MG63 (cell line): ENCODE measurements at regions not wholly inside any gene's neighbourhood (a gene's known extent, or its start where the extent isn't known, plus 50 kb on each side); places are given as distances from the start of the nearest gene placed in this dataset.

Experiments used
- DNase-seq: peaks from one replicate; pipeline ENCODE4 v3.0.0-alpha.2; 2020
- H3K27me3 ChIP-seq: fragments of 250-450 bp; sonication (Bioruptor Pico); 2 replicates; pipeline ENCODE4 v1.5.1; 2020; ENCODE audit warnings: mild to moderate bottlenecking, moderate library complexity
- H3K36me3 ChIP-seq: fragments of 250-450 bp; sonication (Bioruptor Pico); 2 replicates; pipeline ENCODE4 v1.5.1; 2020; ENCODE audit warnings: mild to moderate bottlenecking, moderate library complexity
- H3K4me3 ChIP-seq: fragments of 250-450 bp; sonication (Bioruptor Pico); 2 replicates; pipeline ENCODE4 v1.5.1; 2020; ENCODE audit warnings: mild to moderate bottlenecking, moderate library complexity
- H3K9me3 ChIP-seq: fragments of 250-450 bp; sonication (Bioruptor Pico); 2 replicates; pipeline ENCODE4 v1.5.1; 2020; ENCODE audit warnings: mild to moderate bottlenecking, moderate library complexity

DNA sequence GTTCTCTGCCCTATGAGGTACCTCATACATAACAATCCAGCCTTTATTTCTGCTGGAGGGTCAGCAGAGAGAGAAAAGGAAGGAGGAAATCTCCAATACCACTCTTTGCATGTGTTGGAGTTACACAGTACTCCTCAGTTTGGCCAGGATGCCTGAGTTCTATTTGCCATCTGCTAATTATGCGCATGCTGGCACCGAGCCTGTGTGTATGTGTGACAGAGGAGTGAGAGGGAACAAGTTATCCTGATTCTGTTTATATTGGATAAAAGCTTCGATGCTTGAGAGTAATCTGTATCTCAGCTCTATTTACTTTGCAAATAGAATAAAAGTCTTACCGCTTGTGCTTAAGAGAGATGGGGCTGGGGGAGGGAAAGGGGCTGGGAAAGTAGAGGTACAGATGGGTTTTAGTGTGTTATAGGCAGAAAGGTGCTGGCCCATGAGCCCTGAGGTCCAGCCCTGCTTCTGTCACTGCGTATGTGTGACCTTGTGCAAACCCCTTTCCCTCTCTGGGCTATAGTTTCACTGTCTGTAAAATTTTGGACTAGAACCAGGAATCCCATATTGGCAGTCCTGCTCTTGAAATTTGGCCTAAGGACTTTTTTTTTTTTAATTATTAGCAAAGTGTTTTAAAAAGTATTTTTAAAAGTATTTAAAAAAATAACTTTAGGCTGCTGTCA, 54.5 kb upstream of the PLXNA2 start:
- DNase-seq = peak; percentile 8
- no peaks in the 10 kb centered on the region for H3K9me3 ChIP-seq
- H3K27me3 ChIP-seq = peaks cover 17% of the 10 kb centered on the region

GRCh38 chr1:208300084-208300770, 56.0 kb upstream of the PLXNA2 start:
- H3K9me3 ChIP-seq = no peaks in the 10 kb centered on the region
- no peaks in the 10 kb centered on the region for H3K36me3 ChIP-seq
- peaks cover 10% of the 10 kb centered on the region for H3K27me3 ChIP-seq
- H3K4me3 ChIP-seq = no peak overlapping the region
- DNase-seq = no peak

More for the DNA sequence above, 54.5 kb upstream of the PLXNA2 start:
- no peak overlapping the region for H3K4me3 ChIP-seq
- H3K36me3 ChIP-seq = no peaks in the 10 kb centered on the region

DNA sequence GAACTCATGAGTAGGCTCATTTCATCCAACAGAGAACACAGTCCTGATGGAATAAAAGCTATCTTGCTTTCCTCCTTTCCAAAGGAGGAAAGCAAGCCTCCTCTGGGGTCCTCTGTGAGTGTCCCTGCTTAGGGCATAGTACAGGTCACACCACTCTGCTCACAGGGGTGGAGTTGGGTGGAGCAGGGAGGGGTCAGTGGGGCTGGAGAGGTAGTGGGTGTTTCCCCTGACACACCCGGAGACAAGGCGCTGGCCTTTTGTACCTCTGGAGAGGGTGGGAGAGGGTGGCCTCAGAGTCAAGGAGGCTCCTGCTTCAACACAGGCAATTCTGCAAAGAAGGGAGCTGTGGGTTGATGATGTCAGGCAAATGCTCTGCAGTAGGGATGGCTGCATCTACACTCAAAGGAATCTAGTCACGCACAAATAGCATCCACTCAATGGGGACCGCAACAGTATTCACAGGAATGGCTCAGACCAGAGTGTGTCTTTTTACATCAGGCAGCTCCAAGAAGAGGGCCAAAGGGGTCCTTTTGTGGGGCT, 58.6 kb upstream of the PLXNA2 start:
- H3K9me3 ChIP-seq = no peaks in the 10 kb centered on the region
- no peaks in the 10 kb centered on the region for H3K36me3 ChIP-seq
- no peak overlapping the region for H3K4me3 ChIP-seq
- DNase-seq = no peak
- peaks cover 6% of the 10 kb centered on the region for H3K27me3 ChIP-seq

GRCh38 chr1:208303743-208304712, 59.8 kb upstream of the PLXNA2 start:
- no peaks in the 10 kb centered on the region for H3K36me3 ChIP-seq
- H3K9me3 ChIP-seq = no peaks in the 10 kb centered on the region
- peaks cover 6% of the 10 kb centered on the region; the same call in 1 of the 2 replicates for H3K27me3 ChIP-seq
- DNase-seq = no peak
- no peak overlapping the region for H3K4me3 ChIP-seq

GRCh38 chr1:208308221-208308620, 64.0 kb upstream of the PLXNA2 start:
- no peak overlapping the region for H3K4me3 ChIP-seq
- H3K27me3 ChIP-seq = peaks cover 14% of the 10 kb centered on the region
- H3K36me3 ChIP-seq = no peaks in the 10 kb centered on the region
- no peak for DNase-seq
- H3K9me3 ChIP-seq = no peaks in the 10 kb centered on the region

- no peak overlapping the region for H3K4me3 ChIP-seq
- peaks cover 16% of the 10 kb centered on the region for H3K27me3 ChIP-seq
- no peaks in the 10 kb centered on the region for H3K36me3 ChIP-seq
- DNase-seq = no peak
- H3K9me3 ChIP-seq = no peaks in the 10 kb centered on the region
Observed at GRCh38 chr1:208309771-208310170, 65.6 kb upstream of the PLXNA2 start.

DNA sequence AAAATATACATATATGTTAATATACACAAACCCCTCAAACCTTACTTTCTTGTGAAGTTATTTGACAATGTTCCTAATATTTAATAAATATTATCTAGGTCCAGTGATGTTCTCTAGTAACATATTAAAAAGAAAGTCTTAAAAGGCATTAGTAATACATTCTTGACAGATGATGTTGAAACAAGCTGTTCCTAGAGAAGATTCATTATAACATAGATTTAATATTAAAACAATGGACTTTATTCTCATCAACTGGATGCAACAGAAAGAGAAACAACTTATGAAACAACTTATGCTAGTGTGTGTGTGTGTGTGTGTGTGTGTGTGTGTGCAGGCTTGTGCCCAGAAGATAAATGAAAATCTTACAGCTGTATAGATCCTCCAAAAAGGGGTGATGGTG, 68.5 kb upstream of the PLXNA2 start:
- Histone ChIP-seq H3K36me3 (no peaks in the 10 kb centered on the region), H3K9me3 (no peaks in the 10 kb centered on the region), H3K27me3 (peaks cover 24% of the 10 kb centered on the region), H3K4me3 (no peak overlapping the region)
- DNase-seq = no peak

GRCh38 chr1:208314431-208314830, 70.2 kb upstream of the PLXNA2 start:
- Histone ChIP-seq H3K9me3 (no peaks in the 10 kb centered on the region), H3K36me3 (no peaks in the 10 kb centered on the region), H3K4me3 (no peak overlapping the region), H3K27me3 (peaks cover 24% of the 10 kb centered on the region)
- no peak for DNase-seq

DNA sequence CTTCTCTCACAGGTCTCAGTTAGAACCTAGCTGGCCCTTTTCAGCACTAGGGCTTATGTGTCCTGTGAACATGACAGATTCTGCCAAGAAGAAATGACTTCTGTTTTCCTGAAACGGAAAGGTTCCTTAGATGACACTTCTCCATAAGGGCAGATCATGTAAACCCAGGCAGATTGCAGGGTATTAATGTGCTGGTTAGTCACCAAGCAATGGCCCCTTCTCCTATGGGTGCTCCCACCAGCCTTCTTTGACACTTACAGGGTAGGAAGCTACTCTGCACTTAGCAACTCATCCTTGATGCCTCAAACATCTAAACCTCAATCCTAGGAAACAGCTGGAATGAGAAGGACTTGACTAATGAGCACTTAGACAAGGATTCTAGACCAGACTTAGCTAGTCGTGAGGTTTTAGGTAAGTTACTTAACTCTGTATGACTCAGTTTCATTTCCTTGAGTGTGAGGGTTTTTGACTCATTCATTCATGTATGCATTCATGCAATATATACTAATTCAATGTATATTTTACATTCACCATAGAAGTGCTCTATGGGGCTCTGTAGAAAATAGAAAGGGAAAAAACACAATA, 74.1 kb upstream of the PLXNA2 start:
- DNase-seq = no peak
- H3K9me3 ChIP-seq = no peaks in the 10 kb centered on the region
- no peak overlapping the region for H3K4me3 ChIP-seq
- H3K27me3 ChIP-seq = peaks cover 25% of the 10 kb centered on the region
- no peaks in the 10 kb centered on the region for H3K36me3 ChIP-seq

GRCh38 chr1:208324005-208324404, 79.8 kb upstream of the PLXNA2 start:
- Histone ChIP-seq H3K4me3 (no peak overlapping the region), H3K9me3 (no peaks in the 10 kb centered on the region), H3K36me3 (no peaks in the 10 kb centered on the region), H3K27me3 (peaks cover 22% of the 10 kb centered on the region)
- DNase-seq = no peak

DNA sequence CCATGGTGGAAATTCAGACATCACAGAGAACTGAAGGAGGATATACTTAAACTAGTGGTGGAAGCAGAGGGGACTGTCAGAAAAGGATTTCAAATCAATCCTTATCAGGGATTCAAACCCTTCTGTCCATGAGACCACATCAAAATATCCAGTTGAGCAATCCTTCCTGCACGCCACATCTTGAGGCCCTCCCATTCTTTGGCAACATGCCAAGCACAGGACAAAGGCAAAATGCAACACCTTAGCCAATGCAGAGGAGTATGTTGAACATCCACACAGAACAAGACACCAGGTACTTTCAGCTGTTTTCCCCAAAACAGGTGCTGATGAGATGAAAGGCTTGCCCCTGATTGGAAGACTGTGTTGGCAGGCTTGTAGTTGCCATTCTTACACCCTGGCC, 81.8 kb upstream of the PLXNA2 start:
- no peak overlapping the region for H3K4me3 ChIP-seq

GRCh38 chr1:208329300-208329699, 85.1 kb upstream of the PLXNA2 start:
- Histone ChIP-seq H3K36me3 (no peaks in the 10 kb centered on the region), H3K9me3 (no peaks in the 10 kb centered on the region), H3K27me3 (peaks cover 23% of the 10 kb centered on the region), H3K4me3 (no peak overlapping the region)
- DNase-seq = no peak

More for the DNA sequence above, 81.8 kb upstream of the PLXNA2 start:
- Histone ChIP-seq H3K9me3 (no peaks in the 10 kb centered on the region), H3K36me3 (no peaks in the 10 kb centered on the region), H3K27me3 (peaks cover 17% of the 10 kb centered on the region)
- no peak for DNase-seq

DNA sequence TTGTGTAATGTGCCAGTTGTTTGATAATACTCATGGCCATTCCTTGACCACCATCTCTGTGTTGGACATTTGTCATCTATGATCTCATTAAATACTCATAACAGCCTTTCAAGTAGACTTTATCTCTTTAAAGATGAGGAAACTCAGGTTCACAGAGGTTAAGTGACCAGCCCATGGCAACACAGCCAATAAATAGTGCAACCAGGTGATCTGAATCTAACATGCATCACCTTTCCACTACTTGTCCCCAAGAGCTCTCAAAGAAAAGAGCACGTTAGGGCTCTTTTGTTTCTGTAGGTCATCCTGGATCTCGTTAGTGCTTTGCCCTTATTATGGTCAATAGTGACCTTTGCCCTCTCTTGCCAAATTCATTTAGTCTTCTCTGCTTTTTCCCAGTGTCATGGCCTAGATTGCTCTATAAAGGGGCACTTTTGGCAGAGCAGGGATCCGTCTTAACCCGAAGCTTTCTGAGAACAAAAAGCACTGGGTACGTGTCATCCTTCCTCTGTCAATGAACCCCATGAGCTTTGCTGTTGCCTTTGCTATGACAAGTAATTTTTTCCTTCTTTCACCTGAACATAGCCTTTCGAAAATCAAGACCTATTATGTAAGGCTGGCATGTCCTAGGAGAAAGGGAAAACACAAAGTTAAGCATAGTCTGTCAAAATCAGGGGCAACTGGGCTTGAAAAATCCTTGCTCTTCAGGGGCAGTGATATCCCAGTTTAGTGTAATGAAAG, 88.0 kb upstream of the PLXNA2 start:
- Histone ChIP-seq H3K4me3 (no peak overlapping the region), H3K36me3 (no peaks in the 10 kb centered on the region), H3K9me3 (no peaks in the 10 kb centered on the region), H3K27me3 (peaks cover 20% of the 10 kb centered on the region)
- DNase-seq = no peak

- DNase-seq = no peak
- Histone ChIP-seq H3K9me3 (no peaks in the 10 kb centered on the region), H3K36me3 (no peaks in the 10 kb centered on the region)
Observed at GRCh38 chr1:208332774-208333126, 88.6 kb upstream of the PLXNA2 start.

DNA sequence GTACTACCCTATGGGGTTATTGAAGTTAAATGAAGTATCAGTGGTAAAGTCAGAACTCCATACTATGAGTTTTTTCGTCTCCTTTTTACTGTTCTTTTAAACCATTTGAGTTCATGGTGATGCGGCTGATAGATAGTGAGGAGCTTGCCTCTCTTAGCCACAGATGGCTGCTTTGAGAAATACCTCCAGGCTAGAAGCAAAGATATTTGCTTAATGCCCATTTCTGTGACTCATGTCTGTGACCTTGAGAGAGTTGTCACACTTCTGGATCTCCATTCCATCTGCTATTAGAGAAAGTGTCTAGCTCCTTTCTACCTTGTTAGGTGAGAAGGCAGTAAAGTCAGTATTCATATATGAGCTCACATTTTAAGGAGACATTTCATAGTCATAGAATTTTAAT, 89.5 kb upstream of the PLXNA2 start:
- H3K9me3 ChIP-seq = no peaks in the 10 kb centered on the region
- DNase-seq = no peak
- no peaks in the 10 kb centered on the region for H3K36me3 ChIP-seq
- H3K4me3 ChIP-seq = no peak overlapping the region
- peaks cover 14% of the 10 kb centered on the region for H3K27me3 ChIP-seq

More at GRCh38 chr1:208332774-208333126, 88.6 kb upstream of the PLXNA2 start:
- peaks cover 20% of the 10 kb centered on the region for H3K27me3 ChIP-seq
- H3K4me3 ChIP-seq = no peak overlapping the region
